Fibroblast of skin of scalp (primary cell): ENCODE measurements at regions not wholly inside any gene's neighbourhood (a gene's known extent, or its start where the extent isn't known, plus 50 kb on each side); places are given as distances from the start of the nearest gene placed in this dataset.
"Not testable (repeated sequence)": the region's sequence is repeated elsewhere in the genome, so short reads cannot be mapped to it uniquely, and the experiment has no call there.

Experiments used
- DNase-seq: peaks from one replicate; pipeline ENCODE4 v3.0.0-alpha.2; 2013

DNA sequence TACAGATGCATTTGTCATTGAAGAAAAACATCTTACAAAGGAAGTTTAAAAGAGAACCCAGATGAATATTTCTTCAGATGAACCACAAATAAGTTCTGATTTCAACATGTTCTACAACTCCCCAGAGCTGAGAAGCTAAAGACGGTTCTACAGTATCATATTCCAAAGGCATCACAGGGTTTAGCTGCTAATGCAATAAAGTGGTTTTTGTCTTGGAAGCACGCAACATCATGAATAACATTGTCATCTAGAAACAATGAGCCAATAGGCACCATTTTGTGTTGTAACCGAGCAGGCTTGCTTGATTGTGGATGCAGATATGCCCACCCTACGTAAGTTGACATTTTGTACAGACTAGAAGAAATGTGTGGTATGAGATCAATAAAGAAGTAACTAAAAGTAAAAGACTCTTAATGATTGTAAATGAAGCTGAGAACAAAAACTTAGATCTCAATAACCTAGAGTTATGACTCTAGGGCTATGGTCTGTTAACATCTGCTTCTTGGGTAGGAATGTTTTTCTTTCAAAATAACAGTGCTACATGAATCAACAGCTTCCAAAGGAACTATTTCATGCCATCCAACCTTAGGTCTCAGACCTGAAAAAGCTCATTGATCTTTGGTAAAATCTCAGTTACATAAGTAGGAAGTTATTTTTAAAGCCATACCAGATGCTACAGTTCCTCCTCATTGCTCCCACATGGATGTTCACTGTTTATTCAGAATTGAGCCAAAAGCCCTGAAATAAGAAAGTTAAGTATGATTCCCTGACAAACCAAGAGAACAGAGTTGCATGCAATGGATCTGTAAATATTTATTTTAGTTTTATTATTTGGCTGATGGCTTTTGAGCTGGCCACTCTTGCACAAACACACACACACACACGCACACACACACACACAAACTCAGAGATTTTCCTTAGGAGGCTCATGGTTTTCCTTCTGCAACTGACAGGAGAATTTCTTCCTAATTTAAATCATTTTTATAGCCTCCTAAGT, 118.7 kb upstream of the SLCO6A1 start:
- no peak for DNase-seq

DNA sequence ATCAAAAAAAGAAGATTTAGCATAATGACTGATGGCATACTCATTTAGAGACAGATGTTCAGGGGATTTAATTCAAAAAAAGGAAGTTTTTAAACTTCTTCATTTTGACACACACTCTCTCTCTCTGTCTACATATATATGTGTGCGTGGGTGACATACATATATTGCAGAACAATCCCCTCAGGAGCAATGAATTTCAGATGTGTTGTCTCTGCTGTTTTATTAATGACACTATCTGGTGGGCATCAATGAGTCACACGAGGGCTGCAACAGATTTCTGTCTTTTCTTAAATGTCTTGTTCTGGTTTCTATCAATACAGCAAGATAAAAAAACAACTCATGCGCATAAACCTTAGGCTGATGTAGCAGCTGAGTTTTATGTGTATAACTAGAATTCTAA, 123.5 kb upstream of the SLCO6A1 start:
- peak; percentile 2 for DNase-seq

DNA sequence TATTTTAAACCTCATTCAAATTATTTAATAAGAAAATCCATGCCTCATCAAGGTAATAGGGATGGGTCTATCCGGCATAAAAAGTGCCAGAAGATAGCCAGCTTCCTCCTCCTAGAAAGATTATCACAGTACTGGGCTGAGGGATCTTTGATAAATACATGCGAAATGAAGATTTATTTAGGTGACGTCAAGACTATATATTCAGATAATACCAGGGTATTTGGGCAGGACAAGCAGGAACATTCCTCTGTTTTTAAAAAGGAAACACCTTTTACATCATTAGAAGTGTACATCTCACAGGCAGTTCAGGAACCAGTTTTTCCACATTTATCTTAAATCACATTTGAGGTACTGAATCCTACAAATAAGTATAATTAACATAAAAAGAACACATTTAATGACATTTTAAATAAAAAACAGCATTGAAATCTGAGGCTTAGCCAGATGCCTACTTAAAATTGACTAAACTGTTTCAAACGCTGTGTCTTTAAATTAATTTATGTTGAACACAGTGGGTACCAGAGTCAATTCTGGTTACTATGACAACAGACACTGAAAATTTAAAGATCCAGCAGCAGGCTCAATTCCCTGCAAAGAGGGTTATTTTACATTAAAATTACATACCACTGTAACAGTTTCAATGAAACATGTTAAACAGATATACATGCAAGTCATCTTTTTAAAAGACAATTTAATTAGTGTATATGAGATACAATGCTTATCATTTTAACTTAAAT, 124.7 kb upstream of the SLCO6A1 start:
- DNase-seq: no peak

DNA sequence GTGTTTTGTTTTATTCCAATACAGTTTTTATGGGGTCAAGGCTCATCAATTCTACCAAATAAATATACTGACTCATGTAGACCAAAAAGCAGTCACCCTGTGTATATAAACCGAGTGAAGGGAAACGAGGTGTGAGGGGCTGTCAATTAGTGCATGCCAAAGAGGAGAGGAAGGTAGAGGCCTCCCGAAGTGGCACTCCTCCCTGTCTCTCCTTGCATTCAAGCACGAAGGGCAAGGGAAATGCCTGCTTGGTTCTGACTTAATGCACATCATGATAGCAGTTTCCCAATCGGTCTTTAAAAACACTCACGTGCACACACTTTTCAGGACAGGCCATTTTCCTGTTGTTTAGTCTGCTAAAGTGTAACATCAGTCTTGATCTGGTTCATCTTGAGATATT, 125.6 kb upstream of the SLCO6A1 start:
- no peak for DNase-seq

DNA sequence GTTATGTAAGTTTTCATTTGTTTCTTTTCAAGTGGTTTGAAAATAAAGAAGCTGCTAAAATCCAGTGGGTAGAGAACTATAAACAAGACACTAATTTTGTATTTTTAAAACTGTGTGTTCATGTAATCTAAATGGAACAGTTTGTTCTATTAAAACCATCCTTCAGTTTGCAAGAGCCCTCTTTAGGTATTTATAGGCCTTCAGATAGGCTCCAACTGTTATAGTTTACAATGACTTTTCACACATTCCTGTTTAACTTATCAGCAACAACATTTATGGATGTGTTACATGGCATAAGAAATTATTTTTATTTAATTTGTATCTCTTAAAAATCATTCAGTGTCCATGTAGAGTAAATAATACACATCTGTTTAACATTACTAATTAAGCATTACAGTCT, 126.7 kb upstream of the SLCO6A1 start:
- no peak for DNase-seq

DNA sequence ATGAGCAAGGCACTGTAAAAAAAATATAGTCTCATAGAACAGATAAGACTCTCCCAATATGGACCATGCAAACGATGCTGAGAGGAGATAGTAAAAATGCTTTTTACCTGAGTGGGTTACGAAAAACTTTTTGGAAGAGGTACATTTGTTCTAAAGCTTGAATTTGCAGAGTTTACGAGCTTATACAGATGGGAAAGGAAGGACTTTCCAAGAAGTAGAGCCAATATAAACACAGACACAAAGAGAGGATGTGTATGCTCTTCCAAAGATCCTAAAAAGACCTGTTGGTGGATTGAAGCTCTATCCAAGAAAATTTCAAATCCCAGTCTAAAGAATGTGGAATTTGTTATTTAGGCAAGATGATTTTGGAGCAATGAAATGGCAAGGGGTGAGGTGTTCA, 127.1 kb upstream of the SLCO6A1 start:
- no peak for DNase-seq

DNA sequence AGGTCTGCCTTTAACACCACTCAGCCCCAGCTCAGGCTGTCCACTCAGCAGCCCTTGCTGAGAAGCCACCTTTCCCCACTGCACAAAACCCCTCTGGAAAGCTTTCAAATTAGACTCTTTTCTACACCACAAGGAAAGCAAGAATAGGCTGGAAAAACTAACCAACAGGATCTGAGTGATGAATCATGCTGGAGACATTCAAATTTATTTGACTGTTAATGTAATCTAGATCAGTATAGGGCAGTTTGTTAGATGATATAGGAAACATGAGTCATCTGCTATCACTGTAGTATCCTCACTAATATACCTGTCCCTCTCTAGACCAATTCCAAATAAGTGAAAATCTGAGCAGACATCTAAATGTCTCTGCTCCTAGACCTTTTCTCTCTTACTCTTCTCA, 127.8 kb upstream of the PAM start:
- peak; percentile 5 for DNase-seq

DNA sequence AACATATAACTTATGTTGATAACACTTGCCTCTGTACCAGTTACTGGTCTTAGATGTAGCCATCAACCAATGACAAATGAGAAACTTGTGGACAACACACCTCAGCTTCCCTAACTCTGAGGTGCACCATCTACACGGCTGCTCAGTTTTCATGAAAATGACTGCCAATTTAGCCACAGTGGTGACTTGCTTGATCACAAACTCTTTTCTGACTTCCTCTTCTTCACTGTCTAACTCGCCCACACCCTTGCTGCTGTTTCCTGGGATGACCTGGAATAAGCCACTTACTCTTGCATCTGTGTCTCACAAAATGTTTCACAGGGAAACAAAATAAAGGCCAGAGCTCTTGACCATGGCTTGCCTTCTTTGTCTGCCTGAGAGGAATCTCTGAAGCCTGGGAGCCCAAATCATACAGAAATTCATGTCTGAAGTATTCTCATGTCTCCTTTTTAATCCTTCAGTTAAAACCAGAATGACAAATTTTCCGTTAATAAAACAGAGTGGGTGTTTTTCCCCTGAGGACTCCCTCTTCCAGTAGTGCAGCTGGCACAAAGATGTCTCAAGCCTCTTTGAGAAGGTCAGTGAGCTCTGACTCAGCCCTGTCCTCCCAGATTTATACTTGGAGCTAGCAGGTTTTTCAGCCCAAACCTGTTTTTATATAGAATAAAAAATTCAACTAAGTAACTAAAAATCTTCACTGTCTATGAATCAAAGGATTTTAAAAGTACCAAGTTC, 126.5 kb upstream of the PAM start:
- DNase-seq: no peak

DNA sequence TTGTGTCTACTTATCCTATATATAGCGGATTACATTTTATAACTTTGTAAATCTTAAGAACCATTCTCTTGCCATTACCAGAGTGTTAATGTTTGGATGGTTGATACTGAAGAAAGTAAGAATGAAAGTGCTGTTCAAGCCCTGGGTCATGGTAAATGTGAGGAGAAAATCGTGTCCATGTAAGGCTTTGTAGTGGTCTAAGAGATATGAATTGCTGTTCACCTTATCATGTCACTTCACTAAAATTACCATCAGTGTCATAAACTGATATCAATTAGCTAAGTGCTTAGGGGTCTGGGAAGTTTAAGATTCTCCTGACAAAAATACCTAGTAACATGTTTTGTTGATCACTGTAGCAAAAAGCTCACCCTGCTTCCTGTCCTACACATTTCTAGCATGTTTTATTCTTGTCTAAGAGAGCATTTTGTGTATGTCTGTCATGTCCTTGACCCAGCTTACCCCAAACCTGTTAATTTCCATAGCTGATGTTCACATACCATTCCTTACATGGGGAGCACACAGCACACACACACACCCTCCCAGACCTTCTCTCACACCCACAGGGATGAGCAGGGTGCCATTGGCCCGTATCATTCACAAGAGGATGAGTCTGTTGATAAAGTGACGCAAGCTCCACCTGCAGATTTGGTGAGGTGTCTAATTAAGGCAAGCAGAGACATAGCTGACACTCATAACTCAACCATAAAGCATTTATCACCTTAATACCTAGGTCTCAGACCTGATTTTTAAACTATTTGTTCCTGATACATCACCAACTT, 125.1 kb upstream of the PAM start:
- no peak for DNase-seq

DNA sequence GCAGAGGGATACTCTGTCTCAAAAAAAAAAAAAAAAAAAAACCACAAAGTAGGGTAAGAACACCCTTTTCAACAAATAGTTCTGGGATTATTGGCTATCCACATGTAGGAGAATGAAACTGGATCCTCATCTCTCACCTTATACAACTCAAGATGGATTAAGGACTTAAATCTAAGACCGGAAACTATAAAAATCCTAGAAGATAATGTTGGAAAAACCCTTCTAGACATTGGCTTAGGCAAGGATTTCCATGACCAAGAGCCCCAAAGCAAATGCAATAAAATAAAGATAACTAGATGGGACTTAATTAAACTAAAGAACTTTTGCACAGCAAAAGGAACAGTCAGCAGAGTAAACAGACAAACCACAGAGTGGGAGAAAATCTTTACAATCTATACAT, 119.7 kb upstream of the PAM start:
- not testable (repeated sequence) for DNase-seq

DNA sequence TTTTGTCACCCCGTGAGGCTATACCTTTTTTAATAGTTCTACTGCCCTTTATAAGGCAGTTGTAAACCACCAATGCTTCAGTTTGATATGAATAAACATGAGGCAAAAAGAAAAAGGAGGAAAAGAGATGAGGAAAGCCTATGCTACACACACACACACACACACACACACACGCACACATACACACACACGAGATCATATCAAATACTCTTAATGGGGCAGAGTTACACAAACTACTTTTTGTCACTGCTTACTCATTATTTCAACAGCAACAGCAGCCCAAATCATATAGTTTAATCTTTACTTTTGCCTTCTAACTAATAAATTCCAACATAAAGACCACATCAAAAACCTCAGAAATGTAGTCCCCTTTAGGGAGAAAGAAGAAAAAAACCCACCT, 116.8 kb upstream of the PAM start:
- no peak for DNase-seq

DNA sequence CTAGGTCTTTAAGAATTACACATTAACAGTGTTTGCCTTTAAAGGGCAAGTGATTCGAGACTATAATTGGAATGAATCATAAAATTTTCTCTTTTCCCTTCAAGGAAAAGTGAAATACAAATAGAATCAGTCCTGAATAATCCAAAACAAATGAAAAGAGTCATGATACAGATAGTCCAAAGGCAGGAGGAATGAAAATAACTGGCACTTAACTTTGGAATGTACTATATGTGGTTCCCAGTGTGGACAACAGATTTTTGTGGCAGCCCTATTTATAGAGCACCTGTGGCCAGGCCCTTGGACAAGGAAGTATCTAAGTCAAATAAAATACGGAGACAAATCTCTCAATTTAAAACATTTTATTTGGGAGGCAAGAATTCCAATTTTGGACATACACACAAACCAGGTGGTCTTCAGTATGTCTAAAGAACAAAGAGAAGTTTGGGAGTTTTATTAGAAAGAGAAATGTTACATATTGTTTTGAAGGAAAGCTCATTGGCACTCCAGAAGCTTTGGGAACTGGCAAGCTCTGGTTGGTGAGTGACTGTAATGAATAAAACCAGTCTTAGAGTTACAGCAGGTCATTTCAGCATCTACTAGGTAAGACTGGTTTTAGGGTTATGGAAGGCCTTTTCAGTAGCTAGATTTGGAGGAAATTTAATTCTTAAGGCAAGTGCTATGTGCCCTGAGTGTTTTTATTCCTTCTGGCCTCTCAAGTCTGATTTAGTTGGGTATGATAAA, 116.0 kb upstream of the PAM start:
- DNase-seq: no peak

DNA sequence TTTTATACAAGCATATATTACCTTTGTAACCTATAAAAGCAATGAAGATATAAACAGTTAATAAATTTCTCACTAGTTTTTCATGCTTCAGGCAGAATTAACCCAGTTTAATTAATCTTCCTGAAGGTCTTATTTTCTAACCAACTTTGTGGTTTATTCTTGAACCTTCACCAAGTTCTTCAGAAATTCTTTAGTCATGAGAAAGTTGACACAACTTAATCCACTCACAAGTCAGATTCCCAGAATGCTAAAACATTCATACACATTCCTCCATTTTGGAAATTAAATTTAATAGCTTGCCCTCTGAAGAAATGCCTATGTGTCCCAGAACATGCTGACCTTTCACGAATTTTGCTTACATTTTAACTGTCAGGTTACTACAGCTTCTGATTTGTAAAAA, 105.4 kb upstream of the PAM start:
- peak; percentile 14 for DNase-seq

DNA sequence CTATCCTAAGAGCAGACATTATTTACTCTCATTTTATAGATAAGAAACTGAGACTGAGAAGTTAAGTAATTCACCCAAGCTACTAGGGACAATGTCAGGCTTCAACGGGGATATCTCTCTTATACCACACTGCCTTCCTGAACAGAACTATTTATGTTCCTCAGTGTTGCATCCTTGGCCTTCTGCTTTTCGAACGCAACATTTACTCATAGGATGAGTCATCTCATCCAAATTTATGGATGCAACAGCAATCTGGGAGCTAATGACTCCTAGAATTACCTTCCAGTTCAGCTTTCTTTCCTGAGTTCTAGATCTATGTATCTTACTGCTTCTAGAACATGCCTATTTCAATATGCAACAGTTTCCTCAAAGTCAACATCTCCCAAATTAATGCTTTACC, 103.6 kb upstream of the PAM start:
- no peak for DNase-seq

DNA sequence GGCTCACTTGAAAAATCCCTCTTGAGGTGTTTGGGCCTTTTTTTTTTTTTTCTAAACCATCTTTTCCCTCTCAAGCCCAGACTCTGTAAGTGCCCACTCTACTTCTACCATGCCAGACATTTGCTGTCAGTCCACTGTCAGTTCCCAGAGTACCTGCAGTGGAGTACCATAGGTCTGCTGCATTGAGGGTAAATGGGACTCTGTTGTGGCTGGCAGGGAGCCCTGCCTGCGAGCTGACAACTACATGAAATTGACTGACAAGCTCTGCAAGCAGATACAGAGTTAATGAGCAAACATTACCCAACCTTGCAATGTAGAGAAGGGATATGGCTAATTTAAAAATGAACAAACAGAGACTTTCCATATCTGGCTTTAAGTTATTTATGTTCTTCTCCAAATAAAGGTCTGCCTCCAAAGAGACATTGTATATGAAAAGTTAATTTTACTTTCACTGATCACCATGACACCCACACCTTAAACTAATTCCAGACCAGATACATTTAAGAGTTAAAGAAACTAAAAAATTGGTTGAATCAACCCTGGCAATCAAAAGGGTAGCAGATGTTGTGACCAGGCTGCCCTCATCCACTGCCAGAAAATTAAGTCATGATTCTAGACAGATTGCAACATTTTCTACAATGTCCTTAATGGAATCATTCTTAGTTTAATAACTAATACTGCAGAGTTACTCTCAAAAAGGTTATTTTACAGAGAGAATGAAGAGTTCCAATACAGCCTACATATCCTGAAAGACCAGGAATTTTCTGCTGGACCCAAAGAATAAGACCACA, 100.4 kb upstream of the PAM start:
- no peak for DNase-seq

DNA sequence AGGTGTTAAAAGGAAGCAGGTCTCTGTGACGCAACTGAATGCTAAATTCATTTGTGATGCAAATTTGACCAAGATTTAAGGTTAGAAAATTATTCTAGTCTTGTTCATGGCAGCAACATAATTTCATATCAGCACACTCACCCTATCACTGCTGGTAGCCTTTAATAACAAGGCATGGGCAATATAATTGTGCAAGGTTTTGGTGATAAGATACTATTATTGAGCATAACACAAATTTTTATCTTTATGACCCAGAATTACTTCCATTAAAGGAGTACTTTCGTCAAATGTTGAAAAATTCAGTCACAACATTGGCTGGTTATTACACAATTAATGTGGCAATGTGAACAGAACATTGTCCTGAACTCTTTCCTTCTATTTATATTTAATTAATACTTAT, 96.0 kb upstream of the PAM start:
- DNase-seq: no peak

DNA sequence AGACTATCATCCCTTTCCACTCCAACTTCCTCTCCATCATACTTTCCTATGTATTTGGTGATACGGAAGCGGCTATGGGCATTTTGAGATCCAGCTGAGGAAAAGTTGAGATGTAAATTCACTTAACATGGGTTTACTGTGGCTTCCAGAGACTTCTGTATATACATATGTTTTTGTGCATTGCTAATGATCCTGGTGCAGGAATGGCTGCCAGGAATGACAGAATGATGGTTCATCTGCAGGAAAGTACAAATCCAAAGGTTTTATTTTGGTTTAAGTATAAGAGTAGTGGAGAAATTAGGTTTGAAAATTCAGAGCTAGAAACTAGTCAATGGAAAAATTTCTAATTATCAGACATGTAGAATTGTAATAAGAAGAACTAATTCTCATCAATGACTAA, 95.0 kb upstream of the PAM start:
- DNase-seq: no peak

DNA sequence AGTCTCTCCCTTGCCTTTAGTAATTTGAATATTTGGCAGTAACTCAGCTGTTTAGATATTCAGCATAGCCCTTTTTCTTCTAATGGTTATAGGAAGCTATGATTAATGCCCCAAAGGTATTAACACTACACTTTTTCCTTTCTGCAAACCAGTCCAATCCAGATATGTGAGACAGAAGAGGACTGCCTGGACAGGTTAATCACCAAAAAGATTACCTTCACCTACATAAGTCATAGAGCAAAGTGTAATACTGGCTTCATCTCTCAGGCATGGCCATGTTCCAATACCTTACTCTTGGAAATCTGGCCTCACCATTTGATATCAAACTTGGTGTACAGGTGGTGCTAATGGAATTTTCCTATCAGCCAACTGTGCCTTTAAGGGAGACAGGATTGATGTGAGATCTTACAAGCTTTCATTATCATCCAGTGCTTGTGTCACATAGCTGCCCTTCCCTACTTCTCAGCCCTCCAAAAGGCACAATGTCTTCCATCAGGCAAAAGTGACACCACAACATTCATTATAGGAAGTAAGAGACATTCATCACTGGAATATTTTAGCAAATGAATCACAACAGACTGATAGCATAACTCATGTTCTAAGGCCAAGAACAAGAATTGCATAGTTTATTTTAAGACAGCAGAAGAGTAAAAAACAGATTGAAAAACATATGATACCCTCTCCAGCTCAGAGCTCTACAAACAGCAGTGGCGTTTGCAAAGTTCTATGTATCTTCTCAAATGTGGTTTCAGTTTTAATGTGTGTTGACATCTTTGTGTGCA, 91.2 kb upstream of the PAM start:
- peak; percentile 21 for DNase-seq

DNA sequence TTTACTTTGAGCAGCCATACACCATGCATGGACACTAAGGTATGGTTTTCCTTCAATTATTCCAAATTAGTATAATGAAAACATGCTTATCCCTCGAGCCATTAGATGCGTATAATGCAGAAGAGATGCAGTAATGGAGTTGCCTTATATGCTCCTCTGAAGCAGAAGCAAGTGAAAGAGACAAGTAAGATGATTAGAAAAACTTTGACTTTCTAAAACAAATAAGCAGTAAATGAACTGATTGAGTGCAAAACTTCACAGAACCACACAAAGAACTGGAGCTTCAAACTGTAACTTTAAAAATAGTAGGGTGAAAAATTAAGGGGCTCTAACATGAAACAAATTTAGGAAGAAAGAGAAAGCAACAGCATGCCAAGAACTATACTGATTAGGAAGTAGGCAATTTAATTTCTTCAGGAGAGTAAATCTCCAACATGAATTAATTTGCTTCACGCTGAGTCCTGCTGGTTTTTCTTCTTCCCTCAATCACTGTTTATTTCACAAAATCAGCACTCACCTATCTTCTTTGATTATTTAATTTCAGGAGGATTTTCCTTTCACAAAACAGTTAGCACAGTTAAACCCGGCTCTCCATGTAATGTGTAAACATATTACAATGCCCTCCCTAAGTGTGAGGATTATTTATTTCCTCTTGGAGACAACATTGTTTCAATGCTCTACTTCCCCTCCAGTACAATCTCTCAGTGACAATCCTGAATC, 90.3 kb upstream of the PAM start:
- no peak for DNase-seq
